ENCODE measurements at regions not wholly inside any gene's neighbourhood (a gene's known extent, or its start where the extent isn't known, plus 50 kb on each side); places are given as distances from the start of the nearest gene placed in this dataset.

- CTCF ChIA-PET, result interaction anchor here (0.9 kb wide), 1 partner anchor 9 kb away, joined by 3 read pairs; no protein-coding TSS in a partner anchor
- POLR2A ChIA-PET (ENCODE audit: low non-redundant PET), result no interaction called here
- TF ChIP-seq CTCF (conservative IDR thresholded peaks at IDR 0.05; ENCODE audit: low read depth), result no peak
- DNase-seq (ENCODE audit: low spot score), result no peak
- no peak overlapping the region for H3K27ac ChIP-seq
Measured at GRCh38 chr16:87101903-87102302, 215.3 kb downstream of the C16orf95 start.

- H3K27ac ChIP-seq, result no peak overlapping the region
- no peak for TF ChIP-seq CTCF (conservative IDR thresholded peaks at IDR 0.05; ENCODE audit: low read depth)
- ChIA-PET CTCF (no interaction called here), POLR2A (ENCODE audit: low non-redundant PET) (no interaction called here)
- no peak for DNase-seq (ENCODE audit: low spot score)
Measured at GRCh38 chr16:87107201-87107600, 210.0 kb downstream of the C16orf95 start.

- ChIA-PET POLR2A (ENCODE audit: low non-redundant PET) (no interaction called here), CTCF (interaction anchor here (0.6 to 1.2 kb wide), 2 partner anchors 31 to 543 kb away, joined by 3 to 4 read pairs; no protein-coding TSS in a partner anchor)
- no peak overlapping the region for H3K27ac ChIP-seq
- DNase-seq (ENCODE audit: low spot score), result no peak
- TF ChIP-seq CTCF (conservative IDR thresholded peaks at IDR 0.05; ENCODE audit: low read depth), result no peak
Measured at GRCh38 chr16:87108278-87108677, 208.9 kb downstream of the C16orf95 start.

GRCh38 chr16:87108941-87109340 lies 208.3 kb downstream of the C16orf95 start:
- ChIA-PET POLR2A (ENCODE audit: low non-redundant PET) (no interaction called here), CTCF (interaction anchor here (0.6 kb wide), 2 partner anchors 91 to 544 kb away, joined by 3 to 5 read pairs; no protein-coding TSS in a partner anchor)
- no peak for DNase-seq (ENCODE audit: low spot score)
- no peak overlapping the region for H3K27ac ChIP-seq
- TF ChIP-seq CTCF (conservative IDR thresholded peaks at IDR 0.05; ENCODE audit: low read depth), result no peak

- no peak overlapping the region for H3K27ac ChIP-seq
- CTCF ChIA-PET, result interaction anchor here (0.6 kb wide), 1 partner anchor 52 kb away, joined by 3 read pairs; no protein-coding TSS in a partner anchor
- DNase-seq (ENCODE audit: low spot score), result peak; percentile 18
- no peak for TF ChIP-seq CTCF (conservative IDR thresholded peaks at IDR 0.05; ENCODE audit: low read depth)
- POLR2A ChIA-PET (ENCODE audit: low non-redundant PET), result no interaction called here
Measured at GRCh38 chr16:87114832-87115231, 202.4 kb downstream of the C16orf95 start.

GRCh38 chr16:87115646-87116045 lies 201.5 kb downstream of the C16orf95 start:
- POLR2A ChIA-PET (ENCODE audit: low non-redundant PET), result no interaction called here
- CTCF ChIA-PET, result interaction anchor here (0.6 kb wide), 1 partner anchor 123 kb away, joined by 3 read pairs; no protein-coding TSS in a partner anchor
- H3K27ac ChIP-seq, result no peak overlapping the region
- DNase-seq (ENCODE audit: low spot score), result no peak
- no peak for TF ChIP-seq CTCF (conservative IDR thresholded peaks at IDR 0.05; ENCODE audit: low read depth)

Measured in RWPE1 (cell line).